ENCODE measurements at regions not wholly inside any gene's neighbourhood (a gene's known extent, or its start where the extent isn't known, plus 50 kb on each side); places are given as distances from the start of the nearest gene placed in this dataset.

DNA sequence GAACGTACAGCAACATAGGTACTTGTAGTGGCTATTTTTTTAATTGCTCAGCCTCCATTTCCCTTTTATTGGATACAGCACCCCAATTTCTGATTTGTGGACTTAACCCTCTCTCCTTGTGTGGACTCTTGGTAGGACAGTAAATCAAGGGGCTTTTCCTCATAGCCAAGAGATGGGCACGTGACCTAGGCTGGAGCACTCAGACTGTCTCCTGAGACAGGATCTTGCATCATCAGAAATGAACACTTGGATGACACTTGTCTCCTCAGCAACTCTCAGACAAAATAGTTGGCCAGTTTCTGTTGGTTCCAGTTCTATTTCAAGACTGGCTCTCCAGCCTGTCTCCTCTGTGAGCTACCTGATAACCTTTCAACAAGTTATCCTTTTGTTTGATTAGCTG is 112.9 kb upstream of the ZNF678 start:
- DNase-seq (ENCODE audit: low spot score): no peak

DNA sequence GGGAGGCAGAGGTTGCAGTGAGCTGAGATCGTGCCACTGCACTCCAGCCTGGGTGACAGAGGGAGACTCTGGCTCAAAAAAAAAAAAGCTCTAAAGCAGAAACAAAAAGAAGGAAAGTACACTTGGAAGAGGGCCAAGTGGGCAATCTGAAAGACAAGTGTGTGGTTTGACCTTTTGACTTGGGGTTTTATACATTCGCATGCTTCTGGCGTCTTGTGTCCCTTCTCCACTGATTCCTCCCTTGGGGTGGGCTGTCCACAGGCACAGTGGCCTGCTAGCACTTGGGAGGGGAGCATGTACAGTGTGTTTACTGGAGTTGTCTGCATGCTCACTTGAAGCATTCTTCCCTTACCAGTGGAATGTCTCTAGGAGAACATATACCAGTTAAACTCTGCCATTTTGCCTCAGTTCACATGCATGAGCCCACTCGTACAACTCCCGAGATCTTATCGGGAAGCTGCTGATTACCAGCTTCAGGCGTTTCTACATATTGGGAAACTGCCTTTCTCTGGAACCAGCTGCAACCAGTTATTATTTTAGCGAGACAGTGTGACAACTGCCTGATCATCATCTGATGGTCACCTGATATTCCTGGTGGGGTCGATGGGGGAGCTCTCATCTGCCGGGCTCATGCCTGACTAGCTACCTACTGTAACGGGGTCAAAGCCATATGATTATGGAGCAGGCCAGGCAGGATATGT is 113.5 kb upstream of the ZNF678 start:
- DNase-seq (ENCODE audit: low spot score): no peak

DNA sequence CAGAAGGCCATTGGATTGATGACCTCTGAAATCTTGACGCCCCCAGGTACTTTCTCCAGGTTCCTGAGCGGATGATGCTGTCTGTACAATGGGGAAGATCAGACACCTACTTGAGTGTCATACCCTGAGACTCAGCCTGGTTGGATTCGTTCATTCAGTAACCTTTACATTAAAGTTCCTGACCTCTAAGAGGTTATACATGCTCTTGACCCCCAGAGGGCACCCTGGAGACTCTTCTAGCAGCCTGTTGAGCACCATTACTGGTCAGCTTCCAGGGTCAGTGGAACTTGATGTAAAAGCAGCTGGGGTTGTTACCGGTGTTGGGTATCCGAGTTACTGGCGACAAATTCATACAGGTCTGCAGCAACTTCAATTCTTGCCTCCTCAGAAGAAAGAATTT is 114.3 kb upstream of the ZNF678 start:
- DNase-seq (ENCODE audit: low spot score): peak; percentile 45

DNA sequence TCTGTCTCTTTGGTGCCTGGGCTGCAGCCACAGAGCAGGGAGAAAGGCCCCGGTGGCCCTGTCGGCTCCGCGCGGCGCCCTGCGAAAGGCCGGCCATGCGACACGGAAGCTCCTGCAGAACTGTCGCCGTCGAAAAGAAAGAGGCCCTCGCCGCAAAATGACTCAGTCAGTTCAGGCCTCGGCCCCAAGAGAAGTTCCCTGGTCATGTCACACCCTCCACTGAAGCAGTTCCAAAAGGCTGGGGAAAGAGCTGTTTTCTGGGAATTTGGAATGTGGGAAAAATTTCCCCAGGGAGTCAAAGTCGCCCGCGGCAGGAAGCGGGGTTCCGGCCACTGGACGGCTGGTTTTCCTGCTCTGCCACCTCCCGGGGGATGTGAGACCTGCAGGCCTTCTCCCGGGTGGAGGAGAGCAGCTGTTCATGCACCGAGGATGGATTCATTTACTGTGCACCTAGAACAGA is 115.8 kb upstream of the ZNF678 start:
- peak; percentile 44 for DNase-seq (ENCODE audit: low spot score)

DNA sequence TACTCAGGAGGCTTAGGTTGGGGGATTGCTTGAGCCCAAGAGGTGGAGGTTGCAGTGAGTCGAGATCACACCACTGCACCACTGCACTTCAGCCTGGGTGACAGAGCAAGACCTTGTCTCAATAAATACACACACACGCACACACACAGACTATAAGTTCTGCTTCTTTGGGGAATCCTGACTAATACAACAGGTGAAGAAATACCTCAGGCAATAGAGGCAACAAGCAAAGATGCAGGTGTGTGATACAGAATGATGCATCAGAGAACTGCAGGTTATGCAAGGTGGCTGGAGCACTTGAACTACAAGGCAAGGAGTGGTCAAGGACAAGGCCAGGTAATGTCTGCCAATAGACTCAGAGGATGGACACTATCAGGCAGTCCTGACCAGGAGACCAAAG is 117.6 kb upstream of the ZNF678 start:
- no peak for DNase-seq (ENCODE audit: low spot score)

DNA sequence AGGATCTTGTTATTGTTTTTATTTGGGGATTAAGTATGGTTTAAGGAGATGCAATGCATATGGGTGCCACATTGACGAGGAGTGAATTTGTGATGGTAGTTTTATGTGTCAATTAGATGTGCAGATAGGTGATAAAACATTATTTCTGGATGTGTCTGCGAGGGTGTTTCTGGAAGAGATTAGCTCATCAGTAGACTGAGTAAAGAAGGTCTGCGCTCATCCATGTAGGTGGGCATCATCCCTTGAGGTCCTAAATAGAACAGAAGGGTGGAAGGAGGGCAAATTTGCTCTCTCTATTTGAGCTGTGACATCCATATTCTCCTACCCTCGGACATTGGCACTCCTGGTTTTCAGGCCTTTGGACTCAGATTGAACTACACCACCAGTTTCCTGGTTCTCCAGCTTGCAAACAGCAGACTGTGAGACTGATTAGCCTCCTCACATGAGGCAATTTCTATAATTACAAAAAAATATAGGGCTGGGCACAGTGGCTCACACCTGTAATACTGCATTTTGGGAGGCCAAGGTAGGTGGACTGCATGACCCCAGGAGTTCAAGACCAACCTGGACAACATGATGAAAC is 118.2 kb upstream of the ZNF678 start:
- DNase-seq (ENCODE audit: low spot score): no peak

DNA sequence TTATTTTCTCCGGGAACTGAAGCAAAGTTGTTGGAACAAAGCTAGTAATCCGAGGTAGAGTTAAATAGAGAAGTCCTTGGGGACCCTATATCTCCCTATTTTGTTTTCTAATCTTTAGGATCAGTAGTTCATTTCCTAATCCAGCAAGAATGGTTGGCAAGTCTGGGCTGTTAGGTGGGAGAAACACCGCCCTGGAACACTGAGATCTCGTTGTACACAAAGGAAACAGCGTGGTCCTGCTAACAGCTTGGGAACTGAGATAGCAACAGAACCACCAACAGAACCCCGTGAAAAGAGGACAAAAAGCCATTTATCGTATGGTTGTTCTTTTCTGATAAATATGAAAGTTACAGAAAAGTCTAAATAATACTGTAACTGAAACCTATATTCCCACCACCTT is 121.9 kb upstream of the CDC42BPA start:
- DNase-seq (ENCODE audit: low spot score): no peak

DNA sequence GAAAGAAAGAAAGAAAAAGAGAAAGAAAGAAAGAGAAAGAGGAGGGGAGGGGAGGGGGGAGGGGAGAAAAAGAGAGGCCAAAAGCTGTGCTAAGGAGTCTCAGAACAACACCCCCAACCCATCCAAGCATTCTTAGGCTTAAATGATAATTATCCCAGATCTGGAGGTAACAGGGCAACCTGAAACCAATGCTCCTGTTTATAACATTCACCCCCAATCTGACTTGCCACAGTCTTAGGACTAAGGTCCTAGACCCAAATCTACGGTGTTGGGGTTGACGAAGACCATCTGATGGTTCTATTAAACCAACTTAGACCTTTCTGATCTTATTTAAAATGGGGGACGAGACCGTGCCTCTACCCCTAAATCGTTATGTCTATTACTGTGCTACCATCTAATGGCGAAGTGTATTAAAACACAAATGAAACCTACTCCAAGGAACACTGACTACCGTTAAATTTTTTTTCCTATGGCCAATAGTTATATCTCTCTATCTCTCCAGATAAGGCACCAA is 119.3 kb upstream of the CDC42BPA start:
- DNase-seq (ENCODE audit: low spot score): no peak

DNA sequence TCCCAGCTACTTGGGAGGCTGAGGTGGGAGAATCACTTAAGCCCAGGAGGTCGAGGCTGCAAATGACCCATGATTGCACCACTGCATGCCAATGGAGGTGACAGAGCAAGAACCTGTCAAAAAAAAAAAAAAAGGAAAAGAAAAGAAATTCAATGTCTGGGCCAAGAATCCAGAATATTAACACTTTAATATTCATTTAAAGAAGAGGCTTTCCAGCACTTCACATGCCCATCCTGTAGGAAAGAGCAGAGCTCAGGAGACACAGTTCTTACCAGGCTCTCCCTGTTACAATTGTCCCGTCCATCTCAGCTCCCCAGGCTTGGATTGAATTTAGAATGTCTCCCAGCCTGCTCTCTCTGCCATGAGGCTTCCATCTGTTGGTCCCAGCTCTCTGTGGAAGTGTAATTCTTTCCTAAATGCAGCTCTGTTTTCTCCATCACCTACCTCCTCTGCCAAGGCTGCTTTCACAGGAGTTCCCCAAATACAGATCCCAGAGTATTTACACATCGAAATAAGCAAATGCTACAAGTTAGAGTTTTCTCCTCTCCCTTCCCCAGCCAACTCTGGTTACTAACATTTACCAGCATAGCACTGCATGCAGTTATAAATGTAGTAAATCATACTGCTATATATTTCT is 116.6 kb upstream of the CDC42BPA start:
- no peak for DNase-seq (ENCODE audit: low spot score)

DNA sequence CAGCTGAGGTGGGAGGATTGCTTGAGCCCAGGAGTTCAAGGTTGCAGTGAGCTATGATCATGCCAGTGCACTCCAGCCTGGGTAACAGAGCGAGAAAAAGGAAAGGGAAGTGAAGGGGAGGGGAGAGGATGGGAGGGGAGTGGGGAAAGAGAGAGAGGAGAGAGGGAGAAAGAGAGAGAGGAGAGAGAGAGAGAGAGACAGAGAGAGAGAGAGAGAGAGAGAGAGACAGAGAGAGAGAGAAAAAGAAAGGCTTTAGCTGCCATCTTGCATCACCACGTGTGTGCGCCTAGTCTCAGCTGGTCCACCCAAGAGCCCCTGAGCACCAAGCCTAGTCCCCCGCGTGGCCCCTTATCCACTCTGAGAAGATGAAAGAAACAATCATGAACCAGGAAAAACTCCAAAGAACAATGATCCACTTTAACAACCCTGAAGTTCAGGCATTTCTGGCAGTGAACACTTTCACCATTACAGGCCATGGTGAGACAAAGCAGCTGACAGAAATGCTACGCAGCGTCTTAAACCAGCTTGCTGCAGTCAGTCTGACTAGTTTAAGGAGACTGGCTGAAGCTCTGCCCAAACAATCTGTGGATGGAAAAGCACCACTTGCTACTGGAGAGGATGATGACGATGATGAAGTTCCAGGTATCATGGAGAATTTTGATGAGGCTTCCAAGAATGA is 115.5 kb upstream of the CDC42BPA start:
- no peak for DNase-seq (ENCODE audit: low spot score)

DNA sequence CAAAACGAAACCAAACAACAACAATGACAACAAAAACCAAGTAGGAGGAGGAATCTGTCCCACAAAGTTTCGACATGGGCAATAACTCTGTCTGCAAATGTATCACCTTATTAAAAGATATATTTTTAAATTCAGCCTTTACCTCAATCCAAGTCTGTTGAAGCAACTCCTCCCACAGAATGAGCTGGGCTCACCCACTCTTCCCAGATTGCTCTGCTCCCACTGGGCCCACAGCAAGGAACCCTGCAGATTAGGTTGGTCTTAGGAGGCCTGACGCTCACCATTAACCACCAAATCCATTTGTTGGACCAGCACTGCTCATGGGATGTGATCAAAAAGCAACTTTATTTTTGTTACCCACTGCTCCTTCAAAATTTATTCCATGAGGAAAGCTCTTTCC is 114.7 kb upstream of the CDC42BPA start:
- DNase-seq (ENCODE audit: low spot score): no peak

DNA sequence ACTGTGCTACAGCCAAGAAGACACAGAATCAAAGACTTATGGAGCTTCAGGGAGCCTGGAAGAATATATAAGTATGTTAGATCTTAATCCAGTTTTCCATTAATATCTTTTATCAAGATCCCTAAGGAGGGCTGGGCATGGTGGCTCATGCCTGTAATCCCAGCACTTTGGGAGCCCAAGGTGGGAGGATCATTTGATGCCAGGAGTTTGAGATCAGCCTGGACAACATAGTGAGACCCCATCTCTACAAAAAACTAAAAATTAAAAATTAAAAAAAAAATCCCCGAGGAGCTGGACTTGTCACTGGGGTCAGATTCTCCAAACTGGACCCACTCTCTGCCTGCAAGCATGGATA is 113.9 kb upstream of the CDC42BPA start:
- no peak for DNase-seq (ENCODE audit: low spot score)

DNA sequence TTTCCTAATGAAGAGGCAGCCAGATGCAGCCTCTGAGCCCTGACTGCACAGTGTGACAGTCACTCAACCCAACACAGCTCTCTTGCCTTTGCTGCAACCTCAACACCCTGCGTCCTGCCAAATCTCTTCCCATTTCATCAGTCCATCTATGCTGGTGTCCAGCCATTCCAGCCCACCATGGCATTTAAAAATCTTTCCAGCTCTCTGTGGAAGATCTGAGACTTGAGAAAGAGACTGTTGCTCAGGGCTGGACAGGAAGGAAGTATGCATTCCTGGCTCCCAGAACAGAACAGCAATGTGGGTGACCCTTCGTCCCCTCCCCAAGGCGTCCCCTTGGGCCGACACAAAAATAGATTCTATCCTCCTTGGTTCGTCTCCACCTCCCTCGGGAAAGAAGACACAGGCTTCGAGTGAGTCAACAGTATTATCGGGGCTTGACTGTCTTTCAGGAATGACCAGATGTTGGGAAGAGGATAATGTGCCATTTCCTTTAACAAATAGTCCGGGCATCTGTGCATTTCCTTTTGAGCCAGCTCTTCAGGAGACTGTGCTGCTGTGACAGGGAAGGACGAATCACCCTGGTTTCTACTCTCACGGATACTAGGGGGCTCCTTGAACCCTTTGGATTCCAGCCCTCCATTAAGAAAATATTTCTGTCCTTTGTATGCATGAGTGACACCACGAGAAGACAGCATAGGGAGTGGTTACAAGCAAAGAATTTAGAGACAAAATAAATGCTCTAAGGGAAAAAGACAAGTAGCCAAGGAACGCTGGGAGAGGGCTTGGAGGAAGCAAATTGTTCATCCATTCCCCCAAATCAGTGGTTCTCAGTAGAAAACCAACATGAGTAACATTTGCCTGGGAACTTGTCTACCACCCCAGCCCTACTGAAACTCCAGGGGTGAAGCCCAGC is 111.4 kb upstream of the CDC42BPA start:
- no peak for DNase-seq (ENCODE audit: low spot score)

DNA sequence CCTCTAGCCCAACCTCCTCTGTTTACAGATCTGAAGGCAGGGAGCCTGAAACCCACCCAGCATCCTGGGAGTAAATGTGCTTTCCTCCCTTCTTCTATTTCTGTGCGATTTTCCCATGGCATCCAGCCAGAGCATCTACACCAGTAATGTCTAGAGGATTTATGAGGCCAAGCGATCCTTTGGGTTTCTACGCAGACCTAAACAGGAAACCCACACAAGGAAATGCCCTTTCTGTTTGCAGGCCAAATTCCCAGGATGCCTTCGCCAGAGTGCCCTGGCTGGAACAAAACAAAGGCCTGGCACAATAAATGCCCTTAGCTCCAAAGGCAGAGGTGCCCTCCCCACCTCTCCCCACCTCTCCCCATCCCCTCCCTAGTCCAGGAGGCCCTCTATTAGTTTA is 110.5 kb upstream of the CDC42BPA start:
- no peak for DNase-seq (ENCODE audit: low spot score)

DNA sequence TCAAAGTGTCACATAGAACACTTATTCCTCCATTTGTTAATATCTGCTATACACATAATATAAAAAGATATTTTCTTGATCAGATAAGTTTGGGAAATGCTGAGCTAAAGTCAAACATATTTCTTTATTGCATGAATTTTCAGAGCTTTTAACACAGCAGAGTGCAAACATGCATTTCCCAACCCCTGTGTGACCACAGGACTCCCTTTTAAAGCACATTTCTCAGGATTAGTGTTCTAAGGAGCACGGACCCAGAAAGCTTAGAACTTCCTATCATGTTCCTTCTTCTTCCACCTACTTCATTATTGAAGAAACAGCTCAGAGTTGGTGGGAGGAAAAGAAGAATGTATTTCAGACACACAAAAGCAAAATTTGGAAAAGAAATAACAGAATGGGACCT is 109.1 kb upstream of the CDC42BPA start:
- DNase-seq (ENCODE audit: low spot score): no peak

DNA sequence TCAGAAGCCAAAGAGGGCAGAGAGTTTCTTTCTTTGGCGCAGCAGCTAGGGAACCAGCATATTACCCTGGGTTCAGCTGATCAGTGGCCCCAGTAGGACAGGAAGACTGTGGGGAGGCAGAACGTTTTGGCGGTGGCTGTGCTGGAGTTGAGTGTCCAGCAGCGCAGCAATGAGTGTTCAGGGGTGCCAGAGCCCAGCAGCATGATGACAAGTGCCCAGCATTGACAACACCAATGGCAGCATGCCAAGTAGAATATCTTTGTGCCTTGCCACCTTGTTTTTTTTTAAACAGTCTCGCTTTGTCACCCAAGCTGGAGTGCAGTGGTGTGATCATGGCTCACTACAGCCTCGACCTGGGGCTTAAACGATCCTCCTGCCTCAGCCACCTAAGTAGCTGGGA is 106.7 kb upstream of the CDC42BPA start:
- DNase-seq (ENCODE audit: low spot score): no peak

DNA sequence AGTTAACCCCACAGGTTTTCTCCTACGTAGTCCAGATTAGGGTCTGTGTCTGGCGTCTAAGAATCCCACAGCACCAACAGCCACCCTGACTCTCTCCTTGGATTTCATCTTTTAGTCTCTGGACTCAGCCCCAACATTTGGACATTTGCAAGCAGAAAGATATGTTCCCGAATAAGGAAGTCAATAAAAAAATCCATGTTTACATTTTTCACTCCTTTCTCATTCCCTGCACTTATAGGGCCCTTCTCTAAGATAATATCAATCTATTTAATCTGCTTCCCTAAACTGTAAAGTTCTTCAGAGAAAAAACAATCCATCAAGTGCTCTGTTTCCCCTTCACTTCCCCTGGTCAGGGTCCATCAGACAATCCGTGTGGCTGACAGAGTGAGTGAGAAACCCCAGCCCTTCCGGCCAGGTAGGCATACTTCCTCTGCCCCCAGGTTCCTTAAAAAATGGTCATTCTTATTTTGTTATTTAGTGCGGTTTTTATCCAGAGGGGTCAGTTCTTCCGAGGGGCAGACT is 105.9 kb upstream of the CDC42BPA start:
- DNase-seq (ENCODE audit: low spot score): no peak

DNA sequence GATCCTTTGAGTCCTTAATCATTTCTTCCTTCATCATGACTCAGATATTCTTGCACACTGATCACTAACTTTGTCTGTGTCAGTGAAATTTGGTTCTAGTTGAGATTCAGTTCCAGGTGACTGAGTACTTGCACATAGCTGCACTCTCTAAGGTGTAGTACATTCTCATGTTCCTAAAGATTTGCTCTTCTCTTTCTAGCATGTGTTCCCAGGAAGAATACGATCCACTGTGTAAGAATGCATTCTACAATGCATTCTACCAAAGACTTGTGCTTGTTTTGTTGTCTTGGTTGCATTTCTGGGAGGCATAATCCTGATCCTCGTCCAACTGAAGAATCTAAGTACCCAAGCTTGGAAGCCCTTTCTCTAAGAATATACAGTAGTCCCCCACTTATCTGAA is 104.3 kb upstream of the CDC42BPA start:
- DNase-seq (ENCODE audit: low spot score): no peak

DNA sequence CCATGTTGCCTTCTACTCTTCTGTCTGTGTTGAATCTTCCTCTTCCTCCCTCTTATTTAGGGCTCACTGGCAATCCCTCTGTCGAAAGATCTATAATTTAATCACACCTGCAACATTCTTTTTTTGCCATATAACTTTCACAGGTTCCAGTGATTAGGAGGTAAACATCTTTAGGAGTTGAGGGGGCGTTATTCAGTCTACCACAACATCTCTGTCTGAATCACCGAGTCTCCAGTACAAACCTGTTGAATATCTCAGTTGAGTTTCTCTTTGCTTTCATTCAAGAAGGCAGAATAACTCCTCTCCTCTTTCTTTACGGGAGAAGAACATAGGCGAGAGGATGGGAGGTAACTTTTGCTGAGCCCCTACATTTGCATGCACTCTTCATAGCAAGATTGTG is 101.9 kb upstream of the CDC42BPA start:
- no peak for DNase-seq (ENCODE audit: low spot score)

DNA sequence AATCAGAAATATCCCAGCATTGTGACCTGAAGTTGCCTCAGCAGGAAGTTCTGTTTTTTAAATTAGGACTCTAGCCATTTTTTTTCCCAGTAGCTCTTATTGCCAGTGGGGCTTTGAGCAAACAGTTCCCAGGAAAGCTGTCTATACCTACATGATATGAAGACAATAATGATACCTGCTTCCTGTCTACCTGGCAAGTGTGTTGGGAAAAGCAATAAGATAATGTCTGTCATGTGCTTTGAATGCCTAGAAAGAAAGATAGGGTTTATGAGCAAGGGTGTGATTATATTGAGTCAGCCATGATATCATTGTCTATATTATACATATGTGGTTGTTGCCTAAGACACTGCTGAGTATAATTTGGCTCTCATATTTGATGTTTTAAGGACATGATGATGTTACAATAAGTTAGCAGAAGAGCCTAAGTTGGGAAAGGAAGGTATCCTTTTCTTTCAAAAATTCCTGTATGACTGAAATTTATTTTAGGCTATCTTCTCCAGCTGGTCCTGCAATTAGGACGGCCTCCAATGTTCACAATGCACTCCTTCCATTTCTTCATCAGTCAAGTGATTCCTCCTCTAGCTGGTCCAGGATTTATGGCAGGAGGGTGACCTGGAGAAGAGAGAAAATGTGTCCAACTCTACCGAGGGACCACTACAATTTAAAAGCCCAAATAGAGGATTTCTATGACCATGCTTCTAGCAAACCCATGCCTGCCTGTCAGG is 99.6 kb upstream of the CDC42BPA start:
- no peak for DNase-seq (ENCODE audit: low spot score)
